ENCODE measurements at regions not wholly inside any gene's neighbourhood (a gene's known extent, or its start where the extent isn't known, plus 50 kb on each side); places are given as distances from the start of the nearest gene placed in this dataset.

GRCh38 chr10:111479966-111480365 is 403.1 kb downstream of the ADRA2A start:
- ATAC-seq (ENCODE audit: insufficient number of reproducible peaks, low FRiP score, low read depth), result no peak
- H3K4me1 ChIP-seq (ENCODE audit: control insufficient read depth in 1 of 2, low read depth in 2 of 2), result no peaks in the 10 kb centered on the region
- H3K27ac ChIP-seq, result no peak overlapping the region
- H3K4me3 ChIP-seq, result no peak overlapping the region
- no peaks in the 10 kb centered on the region for H3K27me3 ChIP-seq (replicated peaks; ENCODE audit: insufficient read depth)
- no peaks in the 10 kb centered on the region for H3K36me3 ChIP-seq
- TF ChIP-seq CTCF (IDR thresholded peaks at IDR 0.05), result no peak
- no peak for DNase-seq (ENCODE audit: low spot score)
- no peaks in the 10 kb centered on the region for H3K9me3 ChIP-seq

GRCh38 chr10:111481261-111481826 is 404.5 kb downstream of the ADRA2A start:
- ATAC-seq (ENCODE audit: insufficient number of reproducible peaks, low FRiP score, low read depth), result no peak
- no peak overlapping the region for H3K4me3 ChIP-seq
- H3K9me3 ChIP-seq, result no peaks in the 10 kb centered on the region
- no peaks in the 10 kb centered on the region for H3K36me3 ChIP-seq
- H3K27me3 ChIP-seq (replicated peaks; ENCODE audit: insufficient read depth), result no peaks in the 10 kb centered on the region
- H3K4me1 ChIP-seq (ENCODE audit: control insufficient read depth in 1 of 2, low read depth in 2 of 2), result no peaks in the 10 kb centered on the region
- DNase-seq (ENCODE audit: low spot score), result no peak
- TF ChIP-seq CTCF (IDR thresholded peaks at IDR 0.05), result no peak
- no peak overlapping the region for H3K27ac ChIP-seq

- DNase-seq (ENCODE audit: low spot score) (no peak), ATAC-seq (ENCODE audit: insufficient number of reproducible peaks, low FRiP score, low read depth) (no peak)
- TF ChIP-seq CTCF (IDR thresholded peaks at IDR 0.05), result no peak
- Histone ChIP-seq H3K4me1 (ENCODE audit: control insufficient read depth in 1 of 2, low read depth in 2 of 2) (no peaks in the 10 kb centered on the region), H3K36me3 (no peaks in the 10 kb centered on the region), H3K27ac (no peak overlapping the region), H3K27me3 (replicated peaks; ENCODE audit: insufficient read depth) (no peaks in the 10 kb centered on the region), H3K4me3 (no peak overlapping the region), H3K9me3 (no peaks in the 10 kb centered on the region)
Measured at GRCh38 chr10:111481866-111482265, 405.0 kb downstream of the ADRA2A start.

- no peak for ATAC-seq (ENCODE audit: insufficient number of reproducible peaks, low FRiP score, low read depth)
- H3K9me3 ChIP-seq, result no peaks in the 10 kb centered on the region
- no peaks in the 10 kb centered on the region for H3K4me1 ChIP-seq (ENCODE audit: control insufficient read depth in 1 of 2, low read depth in 2 of 2)
- H3K27ac ChIP-seq, result no peak overlapping the region
- H3K27me3 ChIP-seq (replicated peaks; ENCODE audit: insufficient read depth), result no peaks in the 10 kb centered on the region
- no peak overlapping the region for H3K4me3 ChIP-seq
- H3K36me3 ChIP-seq, result no peaks in the 10 kb centered on the region
- no peak for TF ChIP-seq CTCF (IDR thresholded peaks at IDR 0.05)
- no peak for DNase-seq (ENCODE audit: low spot score)
Measured at GRCh38 chr10:111482621-111483216, 405.9 kb downstream of the ADRA2A start.

- Histone ChIP-seq H3K4me1 (ENCODE audit: control insufficient read depth in 1 of 2, low read depth in 2 of 2) (no peaks in the 10 kb centered on the region), H3K27me3 (replicated peaks; ENCODE audit: insufficient read depth) (no peaks in the 10 kb centered on the region), H3K4me3 (no peak overlapping the region), H3K9me3 (peaks cover 7% of the 10 kb centered on the region), H3K27ac (no peak overlapping the region), H3K36me3 (no peaks in the 10 kb centered on the region)
- ATAC-seq (ENCODE audit: insufficient number of reproducible peaks, low FRiP score, low read depth), result no peak
- no peak for TF ChIP-seq CTCF (IDR thresholded peaks at IDR 0.05)
- no peak for DNase-seq (ENCODE audit: low spot score)
Measured at GRCh38 chr10:111485767-111486166, 408.9 kb downstream of the ADRA2A start.
